Tibial artery (tissue), 4 donors: ENCODE measurements at regions not wholly inside any gene's neighbourhood (a gene's known extent, or its start where the extent isn't known, plus 50 kb on each side); places are given as distances from the start of the nearest gene placed in this dataset.

Experiments
- DNase-seq, 2 donors: peaks; one replicate each; pipeline ENCODE4 v3.0.0-alpha.2; 2019
- H3K27ac ChIP-seq, 2 donors: fragments of 200-600 bp; sonication (generic) in 1 of 2; 1 replicate in 1 of 2; 2 replicates in 1 of 2; pipeline ENCODE4 v1.5.1; 2018 to 2019; ENCODE audit warnings: mild to moderate bottlenecking in 1 of 2
- H3K27me3 ChIP-seq, 2 donors: fragments of 200-600 bp; sonication (generic) in 1 of 2; one replicate each; pipeline versions ENCODE4 v1.5.1 to v1.6.0; 2016 to 2019
- H3K36me3 ChIP-seq, 3 donors: fragments of 200-600 bp; sonication (generic) in 2 of 3; one replicate each; pipeline ENCODE4 v1.5.1; 2016 to 2019; ENCODE audit warnings: mild to moderate bottlenecking in 2 of 3
- H3K4me1 ChIP-seq, 4 donors: fragments of 200-600 bp; sonication (generic) in 2 of 4; 1 replicate in 3 of 4; 2 replicates in 1 of 4; pipeline ENCODE4 v1.5.1; 2016 to 2019
- H3K4me3 ChIP-seq, 2 donors: fragments of 200-600 bp; sonication (generic) in 1 of 2; 1 replicate in 1 of 2; 2 replicates in 1 of 2; pipeline ENCODE4 v1.5.1; 2018 to 2019; ENCODE audit warnings: mild to moderate bottlenecking in 2 of 2
- H3K9me3 ChIP-seq, 3 donors: fragments of 200-600 bp; sonication (generic) in 1 of 3; one replicate each; pipeline ENCODE4 v1.5.1; 2016 to 2019
- CTCF ChIP-seq, 2 experiments: fragments of 200-600 bp in 1 of 2; fragments of 450-650 bp in 1 of 2; IDR thresholded peaks; one replicate each; pipeline ENCODE4 v1.5.1; 2017 to 2019; ENCODE audit warnings: antibody characterized with exemption in 2 of 2, mild to moderate bottlenecking in 1 of 2, moderate library complexity in 1 of 2
- intact Hi-C: fragments of 100-400 bp; cut with DNase I; formaldehyde crosslinking; loops from one replicate; pipeline ENCODE4 v1.15.0; 2023; ENCODE audit warnings: low total_unique reads

- Histone ChIP-seq H3K27me3 (no peaks in the 10 kb centered on the region), H3K4me1 (peaks cover 0 to 9% (median 1%) of the 10 kb centered on the region in 4 donors), H3K36me3 (no peaks in the 10 kb centered on the region), H3K9me3 (no peaks in the 10 kb centered on the region), H3K27ac (no peak overlapping the region), H3K4me3 (no peak overlapping the region)
- no peak for DNase-seq
- TF ChIP-seq CTCF (IDR thresholded peaks at IDR 0.05), result no peak
- intact Hi-C loops, result no loop called here
Observed at GRCh38 chr9:106283769-106284168, 579.2 kb upstream of the ZNF462 start.

- no peak for DNase-seq
- H3K27ac ChIP-seq, result no peak overlapping the region
- H3K9me3 ChIP-seq, result no peaks in the 10 kb centered on the region
- H3K4me1 ChIP-seq, result peaks cover 0 to 9% (median 1%) of the 10 kb centered on the region in 4 donors
- no peaks in the 10 kb centered on the region for H3K27me3 ChIP-seq
- TF ChIP-seq CTCF (IDR thresholded peaks at IDR 0.05), result no peak
- intact Hi-C loops, result no loop called here
- H3K4me3 ChIP-seq, result no peak overlapping the region
- no peaks in the 10 kb centered on the region for H3K36me3 ChIP-seq
Observed at GRCh38 chr9:106284296-106284695, 578.7 kb upstream of the ZNF462 start.

- Histone ChIP-seq H3K27ac (no peak overlapping the region), H3K4me3 (no peak overlapping the region), H3K27me3 (no peaks in the 10 kb centered on the region), H3K9me3 (no peaks in the 10 kb centered on the region), H3K36me3 (no peaks in the 10 kb centered on the region), H3K4me1 (peaks cover 0 to 9% (median 1%) of the 10 kb centered on the region in 4 donors)
- DNase-seq, result no peak
- TF ChIP-seq CTCF (IDR thresholded peaks at IDR 0.05), result no peak
- intact Hi-C loops, result no loop called here
Observed at GRCh38 chr9:106286249-106286648, 576.7 kb upstream of the ZNF462 start.

GRCh38 chr9:106287091-106287631, 575.8 kb upstream of the ZNF462 start:
- intact Hi-C loops, result no loop called here
- Histone ChIP-seq H3K4me1 (peaks cover 0 to 9% (median 1%) of the 10 kb centered on the region in 4 donors), H3K27ac (no peak overlapping the region), H3K36me3 (no peaks in the 10 kb centered on the region), H3K27me3 (no peaks in the 10 kb centered on the region), H3K9me3 (no peaks in the 10 kb centered on the region), H3K4me3 (peak overlapping the region; percentile 14 to 37)
- TF ChIP-seq CTCF (IDR thresholded peaks at IDR 0.05), result no peak
- DNase-seq, result no peak

DNA sequence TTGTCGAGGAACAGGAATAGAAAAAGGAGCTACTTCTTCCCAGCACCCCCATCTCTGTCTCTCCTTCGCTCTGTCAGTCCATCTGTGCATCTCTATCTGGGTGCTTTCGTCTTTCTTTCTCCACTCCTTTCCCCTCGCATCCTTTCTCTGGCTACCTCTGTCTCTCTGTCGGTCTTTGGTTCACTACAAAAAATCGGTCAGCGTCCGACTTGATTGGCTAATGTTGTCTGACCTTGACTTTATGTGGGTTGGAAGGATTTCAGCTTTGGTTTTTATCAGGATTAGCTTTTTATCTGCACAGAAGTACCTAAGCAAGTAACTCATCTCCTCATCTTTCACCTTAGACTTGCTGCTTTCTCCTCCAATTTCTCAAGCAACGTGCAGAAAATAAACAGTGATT, 575.2 kb upstream of the ZNF462 start:
- Histone ChIP-seq H3K4me1 (peaks cover 0 to 9% (median 1%) of the 10 kb centered on the region in 4 donors), H3K27ac (no peak overlapping the region), H3K36me3 (no peaks in the 10 kb centered on the region), H3K4me3 (no peak overlapping the region), H3K9me3 (no peaks in the 10 kb centered on the region), H3K27me3 (no peaks in the 10 kb centered on the region)
- intact Hi-C loops, result no loop called here
- no peak for DNase-seq
- TF ChIP-seq CTCF (IDR thresholded peaks at IDR 0.05), result no peak

GRCh38 chr9:106288689-106289088, 574.3 kb upstream of the ZNF462 start:
- no peak overlapping the region for H3K4me3 ChIP-seq
- peaks cover 0 to 9% (median 1%) of the 10 kb centered on the region in 4 donors for H3K4me1 ChIP-seq
- no peaks in the 10 kb centered on the region for H3K36me3 ChIP-seq
- H3K27ac ChIP-seq, result no peak overlapping the region
- H3K9me3 ChIP-seq, result no peaks in the 10 kb centered on the region
- no peak for TF ChIP-seq CTCF (IDR thresholded peaks at IDR 0.05)
- DNase-seq, result no peak
- no peaks in the 10 kb centered on the region for H3K27me3 ChIP-seq
- intact Hi-C loops, result no loop called here
